CD14-positive monocyte (primary cell): ENCODE measurements at regions not wholly inside any gene's neighbourhood (a gene's known extent, or its start where the extent isn't known, plus 50 kb on each side); places are given as distances from the start of the nearest gene placed in this dataset.
A peak's percentile ranks its signal among the peaks of the same experiment; 100 is the strongest.
"Not testable (repeated sequence)": the region's sequence is repeated elsewhere in the genome, so short reads cannot be mapped to it uniquely, and the experiment has no call there.

Experiments
- DNase-seq, 3 donors: peaks; one replicate each; pipeline ENCODE4 v3.0.0-alpha.2; 2011 to 2022
- H2AFZ ChIP-seq: 2 replicates; pipeline ENCODE4 v1.6.0; 2012; ENCODE audit warnings: mild to moderate bottlenecking, low read depth, low read length, inconsistent platforms; ENCODE audit not compliant: insufficient read depth, poor library complexity, severe bottlenecking
- H3K27ac ChIP-seq, 2 donors: 1 replicate in 1 of 2; 2 replicates in 1 of 2; pipeline ENCODE4 v1.5.1; 2012 to 2013; ENCODE audit warnings: low read length in 2 of 2, control low read depth in 1 of 2, inconsistent platforms in 1 of 2, low read depth in 1 of 2, mild to moderate bottlenecking in 1 of 2
- H3K27me3 ChIP-seq, 2 donors: one replicate each; pipeline versions ENCODE4 v1.6.0 to v1.6.1; 2011 to 2013; ENCODE audit warnings: low read length in 2 of 2; ENCODE audit not compliant: control insufficient read depth in 2 of 2, insufficient read depth in 2 of 2
- H3K36me3 ChIP-seq, 2 donors: replicated peaks in 1 of 2; 1 replicate in 1 of 2; 2 replicates in 1 of 2; pipeline versions ENCODE4 v1.5.1 to v1.6.1; 2012 to 2013; ENCODE audit warnings: low read length in 2 of 2, control low read depth in 1 of 2, inconsistent platforms in 1 of 2, mild to moderate bottlenecking in 1 of 2; ENCODE audit not compliant: insufficient read depth in 2 of 2, control insufficient read depth in 1 of 2
- H3K4me1 ChIP-seq, 2 donors: 1 replicate in 1 of 2; 2 replicates in 1 of 2; pipeline versions ENCODE4 v1.5.1 to v1.6.1; 2012 to 2013; ENCODE audit warnings: low read length in 2 of 2, control low read depth in 1 of 2, inconsistent platforms in 1 of 2, mild to moderate bottlenecking in 1 of 2, moderate library complexity in 1 of 2; ENCODE audit not compliant: insufficient read depth in 2 of 2, control insufficient read depth in 1 of 2
- H3K4me2 ChIP-seq: replicated peaks from 2 replicates; pipeline ENCODE3; 2012; ENCODE audit warnings: low read length, moderate library complexity, mild to moderate bottlenecking; ENCODE audit not compliant: poor library complexity, severe bottlenecking; ENCODE audit errors: extremely low read depth
- H3K4me3 ChIP-seq, 3 experiments: fragments of 200-600 bp in 1 of 3; sonication (generic) in 1 of 3; replicated peaks in 1 of 3; 1 replicate in 2 of 3; 2 replicates in 1 of 3; pipeline ENCODE4 v1.5.1; 2011 to 2013; ENCODE audit warnings: low read length in 3 of 3, mild to moderate bottlenecking in 3 of 3, control low read depth in 2 of 3, low read depth in 2 of 3, inconsistent platforms in 1 of 3, moderate library complexity in 1 of 3
- H3K79me2 ChIP-seq: 2 replicates; pipeline ENCODE4 v1.6.0; 2012; ENCODE audit warnings: mild to moderate bottlenecking, control low read depth, inconsistent platforms, low read length, moderate library complexity; ENCODE audit not compliant: insufficient read depth
- H3K9ac ChIP-seq: 2 replicates; pipeline ENCODE4 v1.6.0; 2017; ENCODE audit warnings: low read length, mild to moderate bottlenecking; ENCODE audit not compliant: insufficient read depth, poor library complexity, severe bottlenecking
- H3K9me3 ChIP-seq, 2 donors: replicated peaks in 1 of 2; 1 replicate in 1 of 2; 2 replicates in 1 of 2; pipeline versions ENCODE4 v1.5.1 to v1.6.1; 2012 to 2013; ENCODE audit warnings: low read length in 2 of 2, control low read depth in 1 of 2; ENCODE audit not compliant: control insufficient read depth in 1 of 2, insufficient read depth in 1 of 2
- H4K20me1 ChIP-seq: 2 replicates; pipeline ENCODE4 v1.6.0; 2012; ENCODE audit warnings: mild to moderate bottlenecking, low read length, control low read depth, moderate library complexity; ENCODE audit not compliant: insufficient read depth
- H3K27ac Mint-ChIP-seq, 7 donors: one replicate each; pipeline ENCODE4 v1.8.0; 2020; ENCODE audit warnings: mild to moderate bottlenecking in 7 of 7, mixed read lengths in 7 of 7, moderate library complexity in 6 of 7, inconsistent platforms in 2 of 7
- H3K27me3 Mint-ChIP-seq, 3 donors: one replicate each; pipeline ENCODE4 v1.8.0; 2021 to 2022; ENCODE audit warnings: low read depth in 3 of 3, mild to moderate bottlenecking in 3 of 3, mixed read lengths in 3 of 3, moderate library complexity in 3 of 3, inconsistent platforms in 1 of 3
- H3K36me3 Mint-ChIP-seq, 2 donors: one replicate each; pipeline ENCODE4 v1.8.0; 2020; ENCODE audit warnings: mixed read lengths in 2 of 2, inconsistent platforms in 1 of 2, mild to moderate bottlenecking in 1 of 2
- H3K4me1 Mint-ChIP-seq: one replicate; pipeline ENCODE4 v1.8.0; 2020; ENCODE audit warnings: mild to moderate bottlenecking, mixed read lengths
- H3K4me3 Mint-ChIP-seq, 2 donors: one replicate each; pipeline ENCODE4 v1.8.0; 2020; ENCODE audit warnings: mild to moderate bottlenecking in 2 of 2, mixed read lengths in 2 of 2, moderate library complexity in 1 of 2
- H3K9me3 Mint-ChIP-seq, 7 donors: one replicate each; pipeline ENCODE4 v1.8.0; 2020 to 2022; ENCODE audit warnings: mixed read lengths in 7 of 7, mild to moderate bottlenecking in 6 of 7, moderate library complexity in 6 of 7, inconsistent platforms in 2 of 7
- WGBS: methylation state at CpG from one replicate; pipeline ENCODE4 v1.1.5; 2013; ENCODE audit warnings: missing lambda C conversion rate; ENCODE audit not compliant: insufficient coverage; 5-methylcytosine and 5-hydroxymethylcytosine counted together
- intact Hi-C, 2 donors: fragments of 100-400 bp; cut with micrococcal nuclease; formaldehyde crosslinking; loops; one replicate each; pipeline versions ENCODE4 v1.15.0 to v1.15.1; 2023
- TF ChIP-seq, protein P1 (sequence below): fragments of 200-600 bp; IDR thresholded peaks from one replicate; pipeline ENCODE4 v1.8.0; 2022; ENCODE audit warnings: antibody characterized with exemption, mild to moderate bottlenecking

DNA sequence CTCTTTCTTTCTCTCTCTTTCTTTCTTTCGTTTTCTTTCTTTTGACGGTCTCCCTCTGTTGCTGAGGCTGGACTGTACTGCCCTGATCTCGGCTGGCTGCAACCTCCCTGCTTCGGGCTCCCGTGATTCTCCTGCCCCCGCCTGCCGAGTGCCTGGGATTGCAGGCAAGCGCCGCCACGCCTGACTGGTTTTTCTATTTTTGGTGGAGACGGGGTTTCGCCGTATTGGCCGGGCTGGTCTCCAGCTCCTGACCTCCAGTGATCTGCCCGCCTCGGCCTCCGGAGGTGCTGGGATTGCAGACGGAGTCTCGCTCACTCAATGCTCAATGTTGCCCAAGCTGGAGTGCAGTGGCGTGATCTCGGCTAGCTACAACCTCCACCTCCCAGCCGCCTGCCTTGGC, 75.2 kb upstream of the MNS1 start:
- H3K4me2 ChIP-seq, H4K20me1 ChIP-seq, H2AFZ ChIP-seq, H3K27ac ChIP-seq, H3K4me1 ChIP-seq, H3K4me1 Mint-ChIP-seq, H3K27me3 ChIP-seq, H3K27me3 Mint-ChIP-seq, H3K9me3 ChIP-seq, H3K36me3 ChIP-seq, intact Hi-C loops, H3K79me2 ChIP-seq, H3K4me3 ChIP-seq, H3K9ac ChIP-seq, H3K36me3 Mint-ChIP-seq, DNase-seq, H3K4me3 Mint-ChIP-seq: not testable (repeated sequence)
- Mint-ChIP-seq H3K27ac (peak overlapping the region in 1 of 7 donors; percentile 39), H3K9me3 (peaks cover 12 to 25% (median 18%) of the 10 kb centered on the region in 7 donors)
- over 99% methylated on average over 16 of the region's 22 CpGs for WGBS

DNA sequence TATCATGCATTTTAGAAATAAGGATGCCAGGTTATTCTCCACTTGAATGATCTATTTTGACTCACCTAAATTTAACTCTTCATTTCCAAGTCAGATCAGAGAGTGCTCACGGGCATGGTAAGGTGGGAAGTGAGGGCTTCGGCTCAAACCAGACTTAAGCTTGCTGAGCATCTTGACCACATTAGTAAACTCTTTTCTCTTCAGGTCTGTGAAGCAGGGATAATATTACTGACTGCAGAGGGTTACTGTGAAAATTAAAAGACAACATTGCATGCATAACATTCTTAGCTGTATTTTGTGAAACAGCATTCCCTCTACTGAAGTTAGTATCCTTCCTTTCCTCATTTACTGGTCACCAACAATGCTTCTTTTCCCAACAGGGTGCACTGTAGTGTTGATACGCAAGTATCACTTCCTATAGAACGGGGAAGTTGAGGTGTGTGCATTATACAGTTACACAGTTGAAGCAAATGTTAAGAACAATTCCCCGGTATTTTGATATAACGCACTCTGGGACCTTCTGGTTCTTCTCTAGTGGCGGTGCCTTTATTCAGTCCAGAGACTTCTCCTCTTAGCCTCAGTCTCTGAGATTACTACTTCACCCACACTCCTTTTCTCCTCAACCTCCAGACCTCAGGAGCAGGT, 74.1 kb upstream of the MNS1 start:
- 80% methylated on average over 3 of the region's 7 CpGs for WGBS
- Mint-ChIP-seq H3K36me3 (no peaks in the 10 kb centered on the region), H3K27ac (no peak overlapping the region), H3K4me1 (no peaks in the 10 kb centered on the region), H3K27me3 (peaks cover 0 to 2% (median 1%) of the 10 kb centered on the region in 3 donors), H3K4me3 (no peak overlapping the region), H3K9me3 (peaks cover 8 to 18% (median 14%) of the 10 kb centered on the region in 7 donors)
- Histone ChIP-seq H3K4me3 (no peak overlapping the region), H3K4me1 (no peaks in the 10 kb centered on the region), H2AFZ (no peak overlapping the region), H3K9me3 (peaks cover 0 to 6% of the 10 kb centered on the region in 2 donors), H3K27ac (no peak overlapping the region), H3K79me2 (no peaks in the 10 kb centered on the region), H3K4me2 (no peak overlapping the region), H3K36me3 (no peaks in the 10 kb centered on the region), H3K9ac (no peak overlapping the region), H3K27me3 (no peaks in the 10 kb centered on the region), H4K20me1 (no peaks in the 10 kb centered on the region)
- intact Hi-C loops = no loop called here
- DNase-seq = no peak
- TF ChIP-seq, protein P1, sequence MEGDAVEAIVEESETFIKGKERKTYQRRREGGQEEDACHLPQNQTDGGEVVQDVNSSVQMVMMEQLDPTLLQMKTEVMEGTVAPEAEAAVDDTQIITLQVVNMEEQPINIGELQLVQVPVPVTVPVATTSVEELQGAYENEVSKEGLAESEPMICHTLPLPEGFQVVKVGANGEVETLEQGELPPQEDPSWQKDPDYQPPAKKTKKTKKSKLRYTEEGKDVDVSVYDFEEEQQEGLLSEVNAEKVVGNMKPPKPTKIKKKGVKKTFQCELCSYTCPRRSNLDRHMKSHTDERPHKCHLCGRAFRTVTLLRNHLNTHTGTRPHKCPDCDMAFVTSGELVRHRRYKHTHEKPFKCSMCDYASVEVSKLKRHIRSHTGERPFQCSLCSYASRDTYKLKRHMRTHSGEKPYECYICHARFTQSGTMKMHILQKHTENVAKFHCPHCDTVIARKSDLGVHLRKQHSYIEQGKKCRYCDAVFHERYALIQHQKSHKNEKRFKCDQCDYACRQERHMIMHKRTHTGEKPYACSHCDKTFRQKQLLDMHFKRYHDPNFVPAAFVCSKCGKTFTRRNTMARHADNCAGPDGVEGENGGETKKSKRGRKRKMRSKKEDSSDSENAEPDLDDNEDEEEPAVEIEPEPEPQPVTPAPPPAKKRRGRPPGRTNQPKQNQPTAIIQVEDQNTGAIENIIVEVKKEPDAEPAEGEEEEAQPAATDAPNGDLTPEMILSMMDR = no peak
